Fibroblast of lung (primary cell): ENCODE measurements at regions not wholly inside any gene's neighbourhood (a gene's known extent, or its start where the extent isn't known, plus 50 kb on each side); places are given as distances from the start of the nearest gene placed in this dataset.

Source experiments
- DNase-seq, 2 donors: peaks; one replicate each; pipeline versions ENCODE4 v3.0.0 to v3.0.0-alpha.2; 2010; ENCODE audit warnings: low read depth in 2 of 2
- H2AFZ ChIP-seq: 2 replicates; pipeline ENCODE4 v1.5.1; 2012; ENCODE audit warnings: low read length, control low read depth, inconsistent platforms
- H3K27ac ChIP-seq: 2 replicates; pipeline ENCODE4 v1.5.1; 2011; ENCODE audit warnings: low read length, control low read depth; ENCODE audit not compliant: insufficient read depth
- H3K27me3 ChIP-seq: 2 replicates; pipeline ENCODE4 v1.5.1; 2011; ENCODE audit warnings: mild to moderate bottlenecking, low read length; ENCODE audit not compliant: control insufficient read depth, insufficient read depth
- H3K36me3 ChIP-seq: 2 replicates; pipeline ENCODE4 v1.5.1; 2011; ENCODE audit warnings: low read length; ENCODE audit not compliant: control insufficient read depth, insufficient read depth
- H3K4me1 ChIP-seq: 2 replicates; pipeline ENCODE4 v1.5.1; 2011; ENCODE audit warnings: low read length; ENCODE audit not compliant: control insufficient read depth, insufficient read depth; ENCODE audit errors: extremely low read depth
- H3K4me2 ChIP-seq: 2 replicates; pipeline ENCODE4 v1.5.1; 2011; ENCODE audit warnings: low read length, control low read depth; ENCODE audit not compliant: insufficient read depth; ENCODE audit errors: extremely low read depth
- H3K4me3 ChIP-seq, 4 experiments: fragments of 200-600 bp in 1 of 4; sonication (generic) in 1 of 4; replicated peaks in 1 of 4; 2 replicates each; pipeline ENCODE4 v1.5.1; 2011 to 2016; ENCODE audit warnings: low read length in 4 of 4, low read depth in 3 of 4, mild to moderate bottlenecking in 3 of 4, control low read depth in 2 of 4, inconsistent platforms in 1 of 4, mixed read lengths in 1 of 4; ENCODE audit not compliant: insufficient read depth in 1 of 4; ENCODE audit errors: control extremely low read depth in 1 of 4
- H3K79me2 ChIP-seq: 2 replicates; pipeline ENCODE4 v1.5.1; 2012; ENCODE audit warnings: mild to moderate bottlenecking, low read length, inconsistent platforms; ENCODE audit not compliant: control insufficient read depth, insufficient read depth
- H3K9ac ChIP-seq: 2 replicates; pipeline ENCODE4 v1.5.1; 2011; ENCODE audit warnings: mild to moderate bottlenecking, low read length, control low read depth; ENCODE audit not compliant: insufficient read depth
- H3K9me3 ChIP-seq: 2 replicates; pipeline ENCODE4 v1.5.1; 2012; ENCODE audit warnings: low read depth, low read length; ENCODE audit not compliant: control insufficient read depth, insufficient read depth
- H4K20me1 ChIP-seq: 2 replicates; pipeline ENCODE4 v1.5.1; 2011; ENCODE audit warnings: low read length; ENCODE audit not compliant: control insufficient read depth, insufficient read depth; ENCODE audit errors: extremely low read depth
- EZH2 ChIP-seq: IDR thresholded peaks from 2 replicates; pipeline ENCODE4 v1.5.1; 2012; ENCODE audit warnings: low read length, control low read depth, mild to moderate bottlenecking; ENCODE audit errors: missing control alignments
- TF ChIP-seq, protein P1 (sequence below), 2 donors: IDR thresholded peaks in 1 of 2; conservative IDR thresholded peaks in 1 of 2; 1 replicate in 1 of 2; 2 replicates in 1 of 2; pipeline ENCODE4 v1.5.1; 2011 to 2012; ENCODE audit warnings: low read length in 2 of 2, control low read depth in 1 of 2, inconsistent platforms in 1 of 2, low read depth in 1 of 2, mild to moderate bottlenecking in 1 of 2

DNA sequence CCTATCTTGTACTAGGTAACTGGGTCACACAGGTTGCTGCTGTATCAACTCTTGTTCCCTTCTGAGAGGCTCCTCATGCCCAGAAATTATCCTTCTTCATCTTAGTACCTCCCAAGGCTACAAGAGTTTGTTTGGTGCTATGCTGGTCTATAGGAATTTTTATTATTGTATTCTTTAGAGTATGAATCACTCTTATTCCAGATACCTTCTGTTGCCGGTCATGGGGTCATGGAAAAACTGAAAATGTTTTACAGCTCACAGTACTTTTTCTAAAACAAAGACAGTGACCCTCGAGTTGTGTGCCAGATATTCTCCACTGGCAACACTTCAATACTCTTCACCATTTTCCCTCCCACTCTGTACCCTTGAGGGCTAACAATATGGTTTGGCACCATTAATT lies 1598.0 kb upstream of the TMEM132C start:
- Histone ChIP-seq H3K9ac (no peak overlapping the region), H3K4me3 (no peak overlapping the region), H3K36me3 (no peaks in the 10 kb centered on the region), H4K20me1 (no peaks in the 10 kb centered on the region), H3K79me2 (no peaks in the 10 kb centered on the region), H3K4me2 (no peak overlapping the region), H2AFZ (no peak overlapping the region), H3K9me3 (no peaks in the 10 kb centered on the region), H3K27ac (no peak overlapping the region), H3K27me3 (no peaks in the 10 kb centered on the region), H3K4me1 (no peaks in the 10 kb centered on the region)
- TF ChIP-seq, protein P1, sequence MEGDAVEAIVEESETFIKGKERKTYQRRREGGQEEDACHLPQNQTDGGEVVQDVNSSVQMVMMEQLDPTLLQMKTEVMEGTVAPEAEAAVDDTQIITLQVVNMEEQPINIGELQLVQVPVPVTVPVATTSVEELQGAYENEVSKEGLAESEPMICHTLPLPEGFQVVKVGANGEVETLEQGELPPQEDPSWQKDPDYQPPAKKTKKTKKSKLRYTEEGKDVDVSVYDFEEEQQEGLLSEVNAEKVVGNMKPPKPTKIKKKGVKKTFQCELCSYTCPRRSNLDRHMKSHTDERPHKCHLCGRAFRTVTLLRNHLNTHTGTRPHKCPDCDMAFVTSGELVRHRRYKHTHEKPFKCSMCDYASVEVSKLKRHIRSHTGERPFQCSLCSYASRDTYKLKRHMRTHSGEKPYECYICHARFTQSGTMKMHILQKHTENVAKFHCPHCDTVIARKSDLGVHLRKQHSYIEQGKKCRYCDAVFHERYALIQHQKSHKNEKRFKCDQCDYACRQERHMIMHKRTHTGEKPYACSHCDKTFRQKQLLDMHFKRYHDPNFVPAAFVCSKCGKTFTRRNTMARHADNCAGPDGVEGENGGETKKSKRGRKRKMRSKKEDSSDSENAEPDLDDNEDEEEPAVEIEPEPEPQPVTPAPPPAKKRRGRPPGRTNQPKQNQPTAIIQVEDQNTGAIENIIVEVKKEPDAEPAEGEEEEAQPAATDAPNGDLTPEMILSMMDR (conservative IDR thresholded peaks at IDR 0.05 in 1 of 2, IDR thresholded peaks at IDR 0.05 in 1 of 2; ENCODE audit: low read depth in 1 of 2, low read length in 2 of 2), result no peak
- no peak for TF ChIP-seq EZH2
- peak in 1 of 2 donors; percentile 90 for DNase-seq

DNA sequence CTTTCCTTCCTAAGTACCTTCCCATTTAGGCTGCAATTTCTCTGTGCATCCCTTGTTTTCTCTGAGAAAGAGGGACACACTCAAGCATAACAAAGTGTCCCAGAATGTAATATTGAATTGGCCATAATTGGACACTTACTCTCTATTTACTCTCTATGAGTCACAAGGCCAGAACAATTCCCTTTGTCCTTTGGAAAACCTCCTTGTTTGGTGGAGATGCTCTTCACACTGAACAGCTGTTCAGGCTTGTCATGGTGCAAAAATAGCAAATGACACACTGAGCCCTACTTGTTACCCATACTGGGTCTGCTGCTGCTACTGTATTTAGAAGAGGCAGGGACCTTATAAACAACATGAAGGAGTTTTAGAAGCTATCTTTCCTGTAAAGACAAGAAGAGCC lies 1590.5 kb upstream of the TMEM132C start:
- Histone ChIP-seq H3K79me2 (no peaks in the 10 kb centered on the region), H3K4me1 (no peaks in the 10 kb centered on the region), H3K4me2 (no peak overlapping the region), H3K9ac (no peak overlapping the region), H4K20me1 (no peaks in the 10 kb centered on the region), H3K4me3 (no peak overlapping the region), H3K27ac (no peak overlapping the region), H2AFZ (no peak overlapping the region), H3K36me3 (no peaks in the 10 kb centered on the region), H3K27me3 (no peaks in the 10 kb centered on the region), H3K9me3 (no peaks in the 10 kb centered on the region)
- TF ChIP-seq, protein P1 (conservative IDR thresholded peaks at IDR 0.05 in 1 of 2, IDR thresholded peaks at IDR 0.05 in 1 of 2; ENCODE audit: low read depth in 1 of 2, low read length in 2 of 2), result no peak
- TF ChIP-seq EZH2, result no peak
- peak in 1 of 2 donors; percentile 20 for DNase-seq

DNA sequence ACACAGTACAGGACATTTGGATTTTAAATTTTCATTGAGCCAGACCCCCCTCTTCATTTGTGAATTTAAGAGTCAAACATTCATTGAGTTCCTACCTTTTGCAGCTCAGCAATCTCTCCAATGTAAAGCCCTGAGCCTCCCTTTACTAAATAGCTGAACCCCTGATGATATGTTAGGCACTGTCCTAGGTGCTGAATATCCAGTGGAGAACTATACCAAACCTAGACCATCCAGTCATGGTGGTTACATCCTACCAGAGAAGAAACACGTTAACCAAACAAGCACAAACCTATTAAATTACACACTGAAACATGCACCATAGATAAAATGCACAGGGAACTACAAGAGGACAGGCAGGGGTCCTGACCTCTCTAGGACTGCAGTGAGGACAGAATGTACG lies 1585.3 kb upstream of the TMEM132C start:
- TF ChIP-seq EZH2, result no peak
- TF ChIP-seq, protein P1 (conservative IDR thresholded peaks at IDR 0.05 in 1 of 2, IDR thresholded peaks at IDR 0.05 in 1 of 2; ENCODE audit: low read depth in 1 of 2, low read length in 2 of 2), result no peak
- no peak overlapping the region for H3K9ac ChIP-seq
- no peaks in the 10 kb centered on the region for H3K36me3 ChIP-seq
- H2AFZ ChIP-seq, result no peak overlapping the region
- H3K9me3 ChIP-seq, result no peaks in the 10 kb centered on the region
- H3K79me2 ChIP-seq, result no peaks in the 10 kb centered on the region
- no peak overlapping the region for H3K27ac ChIP-seq
- H4K20me1 ChIP-seq, result no peaks in the 10 kb centered on the region
- no peaks in the 10 kb centered on the region for H3K27me3 ChIP-seq
- H3K4me1 ChIP-seq, result no peaks in the 10 kb centered on the region
- DNase-seq, result peak in 1 of 2 donors; percentile 19
- no peak overlapping the region for H3K4me2 ChIP-seq
- no peak overlapping the region for H3K4me3 ChIP-seq
